KOPT-K1 (cell line): ENCODE measurements at regions not wholly inside any gene's neighbourhood (a gene's known extent, or its start where the extent isn't known, plus 50 kb on each side); places are given as distances from the start of the nearest gene placed in this dataset.

Source experiments
- H3K27ac ChIP-seq: fragments of 200-600 bp; sonication (generic); 2 replicates; pipeline ENCODE4 v1.5.1; 2016; ENCODE audit warnings: antibody characterized with exemption, mild to moderate bottlenecking, low read depth, low read length; ENCODE audit not compliant: poor library complexity, severe bottlenecking
- H3K36me3 ChIP-seq: fragments of 200-600 bp; sonication (generic); 2 replicates; pipeline ENCODE4 v1.5.1; 2017; ENCODE audit warnings: antibody characterized with exemption, mild to moderate bottlenecking, low read length, moderate library complexity; ENCODE audit not compliant: insufficient read depth
- H3K9me3 ChIP-seq: fragments of 200-600 bp; sonication (generic); 2 replicates; pipeline ENCODE4 v1.5.1; 2017; ENCODE audit warnings: antibody characterized with exemption, low read length, mild to moderate bottlenecking; ENCODE audit not compliant: insufficient read depth, poor library complexity, severe bottlenecking

DNA sequence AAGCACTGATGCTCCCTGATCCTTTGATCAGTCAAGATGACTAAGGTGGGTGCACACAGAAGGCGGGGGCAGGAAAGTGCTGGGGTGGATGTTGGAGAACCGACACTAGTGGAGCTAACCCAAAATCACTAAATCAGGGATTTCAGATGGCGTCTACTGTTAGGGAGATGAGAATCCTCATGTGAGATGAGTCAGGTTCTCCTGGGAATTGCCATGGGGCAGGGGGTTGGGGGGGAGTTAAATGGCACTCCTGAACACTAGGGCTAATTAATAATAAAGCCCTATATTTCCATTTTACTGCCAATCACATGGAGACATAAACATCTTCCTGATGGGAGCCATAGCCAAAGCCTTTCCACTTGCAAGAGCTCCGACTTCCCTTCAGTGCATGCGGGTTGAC, 804.1 kb downstream of the KCNJ18 start:
- Histone ChIP-seq H3K9me3 (no peaks in the 10 kb centered on the region), H3K27ac (no peak overlapping the region), H3K36me3 (no peaks in the 10 kb centered on the region)

DNA sequence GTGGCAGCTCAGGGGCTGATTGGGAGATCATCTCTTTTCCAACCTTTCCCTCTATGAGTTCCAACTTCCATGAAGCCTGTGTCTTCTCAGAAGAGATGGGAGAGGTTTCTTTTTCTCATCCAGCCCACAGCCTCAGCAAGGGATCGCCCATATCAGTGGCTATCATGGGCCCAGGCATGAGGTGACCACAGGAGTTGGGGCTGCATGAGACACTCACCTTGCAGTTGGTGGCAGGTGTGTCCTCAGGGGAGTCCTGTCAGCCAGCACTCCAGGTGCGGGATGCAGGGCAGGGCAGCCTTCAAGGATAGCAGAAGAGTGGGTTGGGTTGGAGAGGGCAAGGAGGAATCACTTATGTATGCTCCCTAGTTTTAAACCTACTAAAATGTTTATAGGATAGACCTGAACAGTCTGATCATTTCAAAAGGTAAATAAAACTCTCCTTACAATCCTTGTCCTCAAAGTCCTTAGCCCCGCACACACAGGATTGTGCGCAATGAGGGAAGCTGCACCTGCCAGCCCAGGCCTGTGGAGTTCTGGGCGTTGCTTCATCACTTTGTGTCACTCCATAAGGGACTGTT, 811.1 kb downstream of the KCNJ18 start:
- Histone ChIP-seq H3K27ac (no peak overlapping the region), H3K9me3 (peaks cover 29% of the 10 kb centered on the region), H3K36me3 (no peaks in the 10 kb centered on the region)

- no peak overlapping the region for H3K27ac ChIP-seq
- H3K9me3 ChIP-seq, result peaks cover 29% of the 10 kb centered on the region
- no peaks in the 10 kb centered on the region for H3K36me3 ChIP-seq
Observed at GRCh38 chr17:22505660-22506059, 813.3 kb downstream of the KCNJ18 start.

GRCh38 chr17:22506231-22506630, 813.9 kb downstream of the KCNJ18 start:
- Histone ChIP-seq H3K36me3 (no peaks in the 10 kb centered on the region), H3K27ac (no peak overlapping the region), H3K9me3 (peaks cover 29% of the 10 kb centered on the region)

DNA sequence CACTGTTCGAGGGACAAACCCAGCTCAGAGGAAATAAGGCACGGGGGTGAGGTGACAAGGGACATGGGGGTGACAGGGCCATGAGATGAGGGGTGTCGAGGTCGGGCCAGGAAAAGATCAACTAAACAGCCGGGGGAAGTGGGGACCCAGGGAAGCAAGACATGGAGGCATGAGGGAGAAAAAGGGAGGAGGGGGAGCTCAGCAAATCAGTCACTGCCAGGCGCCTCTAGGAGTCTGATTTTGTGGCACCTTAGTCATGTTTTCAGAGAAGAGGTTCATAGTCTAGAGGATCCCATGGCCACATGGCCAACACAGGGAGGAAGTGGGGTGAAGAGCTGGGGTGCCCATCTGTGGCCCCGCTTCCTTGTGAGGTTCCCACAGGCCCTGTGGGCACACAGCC, 814.5 kb downstream of the KCNJ18 start:
- Histone ChIP-seq H3K36me3 (no peaks in the 10 kb centered on the region), H3K9me3 (peaks cover 29% of the 10 kb centered on the region), H3K27ac (no peak overlapping the region)

DNA sequence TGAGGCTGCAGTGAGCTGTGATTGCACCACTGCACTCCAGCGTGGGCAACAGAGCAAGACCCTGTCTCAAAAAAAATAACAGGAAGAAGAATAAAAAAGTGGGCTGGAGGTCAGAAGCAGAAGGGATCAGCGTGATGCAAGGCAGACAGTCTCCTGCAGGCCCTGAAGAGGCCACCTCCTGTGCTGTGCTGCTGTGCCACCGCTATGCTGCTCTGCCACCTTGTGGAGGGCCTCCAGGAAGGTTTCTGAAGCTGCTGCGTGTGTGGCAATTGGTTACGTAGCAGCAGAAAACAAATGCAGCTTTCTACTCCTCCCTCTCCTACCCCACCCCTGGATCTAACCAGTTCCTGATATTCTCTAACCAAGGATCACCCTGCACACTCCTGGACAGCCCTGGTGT, 815.5 kb downstream of the KCNJ18 start:
- Histone ChIP-seq H3K36me3 (no peaks in the 10 kb centered on the region), H3K27ac (no peak overlapping the region), H3K9me3 (peaks cover 32% of the 10 kb centered on the region)

- peaks cover 39% of the 10 kb centered on the region for H3K9me3 ChIP-seq
- H3K27ac ChIP-seq, result no peak overlapping the region
- H3K36me3 ChIP-seq, result no peaks in the 10 kb centered on the region
Observed at GRCh38 chr17:22510504-22510903, 818.2 kb downstream of the KCNJ18 start.

DNA sequence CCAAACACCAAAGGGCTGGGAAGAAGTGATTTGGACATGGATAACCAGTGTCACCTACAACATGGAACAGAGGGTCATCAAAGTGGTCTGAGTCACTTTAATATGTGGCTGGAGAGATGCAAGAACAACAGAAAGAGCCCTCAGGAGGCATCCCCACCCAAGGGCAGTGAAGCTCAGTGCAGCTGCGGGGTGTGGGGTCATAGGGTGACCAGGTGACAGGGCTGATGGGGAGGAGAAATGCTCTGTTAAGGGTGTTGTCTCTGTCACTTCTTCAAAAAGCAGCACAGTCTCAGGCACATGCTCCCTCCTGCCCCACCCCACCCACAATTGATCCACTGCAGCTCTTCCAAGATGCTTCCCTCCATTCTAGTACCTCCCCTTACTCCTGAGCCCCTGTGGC, 819.1 kb downstream of the KCNJ18 start:
- Histone ChIP-seq H3K36me3 (no peaks in the 10 kb centered on the region), H3K27ac (no peak overlapping the region), H3K9me3 (peaks cover 30% of the 10 kb centered on the region)

DNA sequence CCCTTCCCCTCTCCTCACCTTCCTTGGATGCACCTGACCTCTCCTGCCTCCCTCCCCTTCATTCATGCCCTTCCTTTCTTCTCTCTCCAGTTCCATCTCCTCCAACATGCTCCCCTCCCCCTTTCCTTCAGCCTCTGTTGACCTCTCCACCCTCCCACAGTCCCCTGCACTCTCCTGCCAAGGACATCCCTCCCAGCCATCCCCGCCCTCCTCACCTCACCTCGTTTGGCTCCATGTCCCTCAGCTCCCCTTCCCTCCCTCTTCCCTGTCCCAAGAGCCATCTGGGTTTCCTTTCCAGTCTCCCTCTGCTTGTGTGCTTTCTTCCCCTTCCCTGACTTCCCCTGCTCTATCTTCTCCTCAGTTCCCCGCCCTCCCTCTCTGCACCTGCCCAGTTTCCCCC, 819.7 kb downstream of the KCNJ18 start:
- peaks cover 25% of the 10 kb centered on the region for H3K9me3 ChIP-seq
- H3K36me3 ChIP-seq, result no peaks in the 10 kb centered on the region
- no peak overlapping the region for H3K27ac ChIP-seq

DNA sequence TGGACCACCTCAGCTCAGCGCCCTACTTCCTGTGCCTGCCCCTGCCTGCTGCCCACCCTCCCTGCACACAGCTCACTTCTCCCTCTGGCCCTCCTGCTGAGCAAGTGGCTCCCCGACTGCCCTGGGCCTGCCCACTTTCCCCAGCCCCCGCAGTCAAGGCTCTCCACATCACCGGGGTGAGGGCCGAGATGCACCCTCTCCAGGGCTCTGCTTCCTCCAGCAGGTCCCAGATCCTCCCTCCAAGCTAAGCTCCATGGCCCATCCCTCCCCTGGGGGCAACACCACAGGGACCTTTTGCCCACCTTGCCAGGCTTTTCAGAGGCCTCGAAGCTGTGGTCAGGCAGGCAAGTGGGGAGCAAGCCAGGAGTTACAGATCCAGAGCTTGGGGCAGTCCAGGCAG, 820.2 kb downstream of the KCNJ18 start:
- H3K9me3 ChIP-seq, result peaks cover 22% of the 10 kb centered on the region
- H3K27ac ChIP-seq, result no peak overlapping the region
- no peaks in the 10 kb centered on the region for H3K36me3 ChIP-seq

DNA sequence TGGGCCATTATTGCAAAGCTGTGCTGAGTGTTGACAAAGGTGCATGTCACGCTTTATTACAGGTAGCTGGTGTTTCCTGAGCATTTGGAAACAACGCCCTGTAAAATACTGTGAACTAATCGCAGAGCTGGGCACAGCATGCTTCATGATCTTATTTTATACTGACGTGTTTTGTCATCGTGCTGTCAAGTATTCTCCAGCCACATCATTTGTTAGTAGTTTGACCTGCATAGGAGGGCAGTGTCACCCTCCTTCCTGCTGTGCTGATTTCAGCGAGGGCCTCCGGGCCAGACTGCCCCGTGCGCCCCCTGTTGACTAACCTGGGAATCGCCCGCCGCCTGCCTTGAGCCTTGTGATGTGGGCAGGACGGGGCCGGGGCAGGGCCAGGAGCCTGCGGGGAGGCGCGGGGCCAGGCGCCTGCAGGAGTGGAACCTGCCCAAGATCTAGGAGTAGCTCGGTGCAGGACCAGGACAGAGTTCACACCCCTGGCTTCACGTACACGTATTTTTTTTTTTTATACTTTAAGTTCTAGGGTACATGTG, 820.7 kb downstream of the KCNJ18 start:
- peaks cover 24% of the 10 kb centered on the region for H3K9me3 ChIP-seq
- no peaks in the 10 kb centered on the region for H3K36me3 ChIP-seq
- H3K27ac ChIP-seq, result no peak overlapping the region

DNA sequence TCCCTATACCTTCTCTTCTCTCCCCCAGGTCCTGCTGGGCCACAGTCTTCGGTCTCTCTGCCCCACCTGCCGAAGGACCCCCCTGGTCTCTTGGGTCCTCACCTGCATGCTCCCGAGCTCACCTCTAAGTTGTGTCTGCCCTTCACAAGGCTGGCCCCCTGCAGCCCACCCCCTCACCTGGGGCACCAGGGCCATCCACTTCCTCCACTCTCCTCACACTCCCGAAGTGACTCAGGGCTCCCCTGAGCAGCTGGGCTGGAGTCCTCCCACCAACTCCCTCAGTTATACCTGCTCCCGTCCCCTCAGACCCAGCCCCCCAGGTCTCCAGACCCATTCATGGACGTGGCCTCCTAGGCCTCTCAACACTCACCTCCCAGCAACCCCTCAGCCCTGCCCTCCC, 822.0 kb downstream of the KCNJ18 start:
- H3K36me3 ChIP-seq, result no peaks in the 10 kb centered on the region
- no peak overlapping the region for H3K27ac ChIP-seq
- peaks cover 24% of the 10 kb centered on the region for H3K9me3 ChIP-seq

GRCh38 chr17:22514767-22515320, 822.5 kb downstream of the KCNJ18 start:
- Histone ChIP-seq H3K27ac (no peak overlapping the region), H3K9me3 (peaks cover 24% of the 10 kb centered on the region), H3K36me3 (no peaks in the 10 kb centered on the region)

GRCh38 chr17:22515599-22515998, 823.3 kb downstream of the KCNJ18 start:
- Histone ChIP-seq H3K36me3 (no peaks in the 10 kb centered on the region), H3K27ac (no peak overlapping the region), H3K9me3 (peaks cover 24% of the 10 kb centered on the region)

DNA sequence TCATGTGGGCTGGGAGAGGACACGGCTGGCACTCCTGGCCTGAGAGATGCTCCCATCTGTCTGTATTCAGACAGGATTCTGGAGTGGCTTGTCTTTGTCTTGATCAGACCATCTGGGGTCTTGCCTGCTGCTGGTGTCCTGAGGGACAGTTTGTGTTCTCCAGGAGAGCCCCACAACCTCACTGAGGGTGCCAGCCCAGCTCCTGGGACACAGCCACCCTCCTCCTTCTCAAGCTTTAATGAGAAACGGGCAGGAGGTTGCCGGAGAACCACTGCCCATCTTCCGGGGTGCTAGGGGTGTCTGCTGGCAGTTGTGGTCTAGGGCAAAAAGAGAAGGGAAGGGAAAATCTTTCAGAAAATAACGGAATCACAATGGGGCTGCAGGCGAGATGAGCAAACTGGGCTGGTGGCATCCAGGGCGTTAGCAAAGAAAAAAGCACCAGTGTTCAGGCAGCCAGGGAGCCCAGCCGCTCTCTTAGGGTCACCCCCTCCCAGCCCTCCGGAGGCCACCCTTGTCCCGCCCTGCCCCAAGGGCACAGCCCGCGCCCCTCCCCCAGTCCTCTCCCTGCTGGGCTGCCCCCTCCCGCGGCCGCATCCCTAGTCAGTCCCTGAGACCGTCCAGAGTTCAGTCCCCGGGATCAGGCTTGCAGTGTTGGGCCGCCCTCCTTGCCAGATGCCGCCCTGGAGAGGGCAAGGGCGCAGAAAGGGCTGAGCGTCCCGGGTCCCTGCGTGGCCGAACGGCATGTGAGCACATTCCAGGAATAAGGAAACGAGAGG, 824.7 kb downstream of the KCNJ18 start:
- no peak overlapping the region for H3K27ac ChIP-seq
- no peaks in the 10 kb centered on the region for H3K36me3 ChIP-seq
- H3K9me3 ChIP-seq, result peaks cover 24% of the 10 kb centered on the region
